Right renal pelvis (tissue), 4 donors: ENCODE measurements at regions not wholly inside any gene's neighbourhood (a gene's known extent, or its start where the extent isn't known, plus 50 kb on each side); places are given as distances from the start of the nearest gene placed in this dataset.

Experiments
- DNase-seq, 4 donors: peaks; one replicate each; pipeline ENCODE4 v3.0.0-alpha.2; 2013; ENCODE audit warnings: low read depth in 4 of 4, low spot score in 3 of 4, missing footprints in 1 of 4

GRCh38 chr12:24198070-24198469 lies 248.6 kb upstream of the SOX5 start:
- no peak for DNase-seq

GRCh38 chr12:24197532-24197931 lies 248.1 kb upstream of the SOX5 start:
- DNase-seq = no peak

- DNase-seq = no peak
These were observed 245.6 kb upstream of the SOX5 start for GRCh38 chr12:24195063-24195462.

DNA sequence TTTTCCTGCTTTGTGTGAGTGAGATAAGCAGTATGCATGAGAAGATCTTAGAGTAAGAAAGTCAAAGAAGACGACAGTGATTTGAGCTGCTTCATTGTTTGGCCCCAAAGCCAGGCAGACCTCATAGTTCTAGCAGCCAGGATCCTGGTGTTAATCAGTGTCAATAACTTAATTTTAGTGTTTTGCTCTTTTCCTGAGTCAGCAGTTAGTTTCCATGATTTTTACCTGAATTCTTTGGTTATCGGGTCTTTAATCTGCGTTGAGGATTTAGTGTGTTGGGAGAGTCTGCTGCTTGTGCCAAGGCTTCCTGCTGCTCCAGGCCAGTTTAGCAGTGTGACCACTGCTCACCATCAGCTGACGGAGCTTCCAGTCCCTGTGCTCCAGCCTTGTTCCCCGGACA lies 241.6 kb upstream of the SOX5 start:
- no peak for DNase-seq

DNA sequence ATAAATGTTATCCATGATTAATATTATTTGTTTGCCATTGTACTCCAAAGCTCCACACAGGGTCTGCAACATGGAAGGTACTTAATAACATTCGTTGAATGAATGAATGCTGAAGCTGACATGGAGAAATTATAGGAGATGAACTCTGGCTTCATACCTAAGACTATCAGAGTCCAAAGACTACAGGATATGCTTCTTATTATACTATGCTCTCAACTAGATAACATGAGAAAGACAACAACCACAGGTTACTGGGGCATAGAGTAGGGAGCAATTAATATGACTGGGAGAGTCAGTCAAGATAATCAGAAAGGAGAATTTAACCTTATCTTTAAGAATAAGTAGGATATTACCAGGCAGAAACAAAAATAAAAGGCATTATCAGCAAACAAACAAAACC lies 236.3 kb upstream of the SOX5 start:
- no peak for DNase-seq

DNA sequence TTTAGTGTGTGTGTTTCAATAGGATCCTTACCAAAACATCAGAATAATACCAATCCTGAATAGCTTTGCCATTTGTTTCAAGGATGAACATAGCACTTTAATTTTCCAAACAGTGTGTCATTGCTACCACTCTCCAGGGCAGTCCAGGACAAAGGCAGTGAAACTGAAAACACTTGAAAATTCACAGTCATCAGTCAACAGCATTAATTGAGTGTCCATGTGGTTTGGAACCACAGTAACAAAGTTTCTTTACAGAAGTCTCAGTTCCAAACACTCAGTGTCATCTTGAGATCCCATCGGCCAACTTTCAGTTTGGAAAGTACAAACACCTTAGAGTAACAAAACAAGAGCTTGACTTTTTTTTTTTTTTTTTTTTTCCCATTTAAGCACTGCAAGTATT lies 228.4 kb upstream of the SOX5 start:
- no peak for DNase-seq

DNA sequence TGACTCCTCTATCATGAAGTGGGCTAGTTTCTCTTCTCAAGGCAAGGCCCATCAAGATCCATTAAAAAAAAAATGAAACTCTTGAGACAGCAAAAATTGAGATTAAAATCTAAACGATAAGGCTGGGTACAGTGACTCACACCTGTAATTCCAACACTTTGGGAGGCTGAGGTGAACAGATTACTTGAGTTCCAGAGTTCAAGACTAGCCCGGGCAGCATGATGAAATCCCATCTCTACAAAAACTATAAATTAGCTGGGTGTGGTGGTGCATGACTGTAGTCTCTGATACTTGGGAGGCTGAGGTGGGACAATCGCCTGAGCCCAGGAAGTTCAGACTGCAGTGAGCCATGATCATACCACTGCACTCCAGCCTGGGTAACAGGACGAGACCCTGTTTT lies 226.5 kb upstream of the SOX5 start:
- no peak for DNase-seq

- DNase-seq = no peak
These were observed 225.8 kb upstream of the SOX5 start for GRCh38 chr12:24175284-24175683.

DNA sequence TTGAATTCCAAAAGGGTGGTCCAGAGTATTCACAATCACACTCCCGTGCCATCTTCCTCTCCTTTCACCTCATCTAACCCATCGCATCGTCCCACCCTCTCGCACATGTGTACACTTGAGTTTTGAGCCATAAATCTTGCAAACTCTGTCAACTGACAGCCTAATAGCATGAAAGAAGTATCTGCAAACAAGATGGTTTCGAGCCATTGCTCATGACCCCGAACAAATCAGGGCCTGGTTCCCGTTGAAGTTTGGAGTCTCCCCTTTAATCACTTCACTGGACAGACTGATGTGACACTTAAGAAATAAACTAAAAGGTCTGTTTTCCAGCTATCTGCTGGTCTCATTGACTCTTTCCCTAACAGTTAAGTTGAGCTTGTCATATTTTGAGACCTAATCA lies 223.6 kb upstream of the SOX5 start:
- DNase-seq = no peak

DNA sequence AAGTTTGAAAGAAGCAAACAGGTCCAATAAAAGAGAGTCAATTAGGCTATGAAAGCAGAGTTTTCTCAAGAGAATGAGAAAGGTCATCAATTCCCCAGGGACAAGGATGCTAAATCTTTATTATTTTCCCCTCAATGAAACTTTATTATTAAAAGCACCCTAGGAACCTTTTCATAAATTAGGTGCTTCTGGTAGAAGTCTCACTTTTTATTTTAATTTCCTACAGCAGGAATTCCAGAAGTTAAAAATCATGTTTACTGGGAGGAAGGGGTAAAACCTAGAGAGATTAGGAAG lies 223.2 kb upstream of the SOX5 start:
- no peak for DNase-seq

DNA sequence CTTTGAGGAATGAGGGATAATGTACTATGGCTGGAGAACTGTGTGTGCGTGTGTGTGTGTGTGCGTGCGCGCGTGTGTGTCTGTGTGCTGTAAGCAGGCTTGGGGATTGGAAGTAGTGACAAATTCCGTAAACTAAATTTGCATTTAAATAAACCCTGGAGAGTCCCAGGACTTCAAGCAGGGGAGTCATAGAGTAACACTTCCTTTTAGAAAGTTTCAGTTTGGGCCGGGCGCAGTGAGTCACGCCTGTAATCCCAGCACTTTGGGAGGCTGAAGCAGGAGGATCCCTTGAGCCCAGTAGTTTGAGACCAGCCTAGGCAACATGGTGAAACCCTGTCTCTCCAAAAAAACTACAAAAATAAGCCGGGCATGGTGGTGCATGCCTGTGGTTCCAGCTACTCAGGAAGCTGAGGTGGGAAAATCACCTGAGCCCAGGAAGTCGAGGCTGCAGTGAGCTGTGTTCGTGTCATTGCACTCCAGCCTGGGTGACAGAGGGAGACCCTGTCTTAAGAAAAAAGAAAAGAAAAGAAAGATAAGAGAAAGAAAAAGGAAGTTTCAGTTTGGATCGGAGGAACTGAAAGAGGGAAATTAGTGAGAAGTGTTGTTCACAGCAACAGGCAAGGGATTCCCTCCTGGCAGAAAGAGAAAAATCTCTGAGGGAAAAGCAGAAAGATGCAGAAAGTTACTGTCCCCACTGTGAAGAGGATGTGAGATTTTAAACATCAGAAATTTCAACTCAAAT lies 222.7 kb upstream of the SOX5 start:
- no peak for DNase-seq

- DNase-seq = no peak
These were observed 205.6 kb upstream of the SOX5 start for GRCh38 chr12:24155042-24155441.

DNA sequence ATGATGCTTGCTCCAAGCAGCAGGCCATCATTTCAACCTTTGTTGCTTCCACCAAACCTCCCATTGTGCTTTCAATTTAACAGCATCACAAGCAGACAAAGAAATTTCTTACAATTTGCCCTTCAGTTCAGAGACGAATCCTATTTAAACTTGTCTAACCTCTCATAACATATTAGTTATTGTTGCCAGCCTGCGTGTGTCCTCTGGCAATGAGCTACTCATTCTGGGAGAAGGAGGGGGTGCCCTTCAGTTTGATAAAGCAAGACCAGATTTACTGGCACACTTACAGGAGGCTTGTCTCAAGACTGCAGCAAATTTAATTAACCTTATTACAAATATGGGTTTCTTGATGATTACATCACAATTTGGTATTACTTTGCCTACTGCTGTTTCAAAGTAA lies 203.6 kb upstream of the SOX5 start:
- DNase-seq = no peak

- no peak for DNase-seq
These were observed 202.8 kb upstream of the SOX5 start for GRCh38 chr12:24152270-24152669.

GRCh38 chr12:24143928-24144327 lies 194.5 kb upstream of the SOX5 start:
- no peak for DNase-seq

DNA sequence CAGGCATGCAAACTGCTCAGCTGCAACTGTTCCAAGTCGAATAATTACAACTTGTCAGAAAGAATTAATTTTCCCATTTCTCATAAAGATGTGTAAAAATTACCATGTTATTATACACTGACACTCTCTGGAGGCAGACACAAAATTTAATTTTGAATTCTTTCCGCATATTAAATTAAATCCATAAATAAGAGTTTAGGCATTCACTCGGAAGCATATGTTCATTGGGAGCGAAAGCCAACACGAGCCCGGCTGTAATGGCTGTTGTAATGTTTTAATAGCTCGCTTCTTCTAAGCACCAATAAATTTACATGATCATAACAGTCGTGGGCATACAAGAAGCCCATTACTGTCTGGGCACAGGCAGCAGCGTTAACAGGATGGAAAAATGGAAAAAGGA lies 189.6 kb upstream of the SOX5 start:
- no peak for DNase-seq

GRCh38 chr12:24138041-24138440 lies 188.6 kb upstream of the SOX5 start:
- DNase-seq = no peak

GRCh38 chr12:24135158-24135850 lies 185.8 kb upstream of the SOX5 start:
- no peak for DNase-seq

GRCh38 chr12:24134092-24134491 lies 184.6 kb upstream of the SOX5 start:
- no peak for DNase-seq

GRCh38 chr12:24133384-24133783 lies 183.9 kb upstream of the SOX5 start:
- no peak for DNase-seq

GRCh38 chr12:24127919-24128721 lies 178.7 kb upstream of the SOX5 start:
- DNase-seq = no peak

- no peak for DNase-seq
These were observed 175.8 kb upstream of the SOX5 start for GRCh38 chr12:24125280-24125679.
